GM23338 (cell line): ENCODE measurements at regions not wholly inside any gene's neighbourhood (a gene's known extent, or its start where the extent isn't known, plus 50 kb on each side); places are given as distances from the start of the nearest gene placed in this dataset.

Experiments used
- ATAC-seq: fragments of 200-7000 bp; cut with Tn5 transposase; 3 replicates; pipeline ENCODE4 v1.9.1; 2020
- DNase-seq: peaks from one replicate; pipeline ENCODE4 v3.0.0-alpha.2; 2015; ENCODE audit warnings: low spot score
- H2AFZ ChIP-seq: fragments of 200-600 bp; sonication (generic); 2 replicates; pipeline ENCODE4 v1.8.0; 2016; ENCODE audit warnings: antibody characterized with exemption, mild to moderate bottlenecking, moderate library complexity
- H3F3A ChIP-seq: fragments of 200-600 bp; sonication (generic); replicated peaks from 2 replicates; pipeline ENCODE4 v1.8.0; 2017; ENCODE audit warnings: antibody characterized with exemption, mixed run types, low read depth
- H3K27ac ChIP-seq: fragments of 200-600 bp; sonication (generic); 2 replicates; pipeline ENCODE4 v1.6.1; 2016; ENCODE audit warnings: low read depth
- H3K27me3 ChIP-seq: fragments of 200-600 bp; sonication (generic); 2 replicates; pipeline ENCODE4 v1.8.0; 2016; ENCODE audit warnings: mild to moderate bottlenecking, mixed run types, moderate library complexity; ENCODE audit not compliant: insufficient read depth
- H3K36me3 ChIP-seq: fragments of 200-600 bp; sonication (generic); 2 replicates; pipeline ENCODE4 v1.8.0; 2016; ENCODE audit warnings: mild to moderate bottlenecking; ENCODE audit not compliant: insufficient read depth
- H3K4me1 ChIP-seq: fragments of 200-600 bp; sonication (generic); 2 replicates; pipeline ENCODE4 v1.8.0; 2016; ENCODE audit warnings: mild to moderate bottlenecking, moderate library complexity; ENCODE audit not compliant: insufficient read depth
- H3K4me2 ChIP-seq: fragments of 200-600 bp; sonication (generic); 2 replicates; pipeline ENCODE4 v1.7.1; 2017; ENCODE audit warnings: mixed run types
- H3K4me3 ChIP-seq: fragments of 200-600 bp; sonication (generic); 2 replicates; pipeline ENCODE4 v1.6.1; 2016; ENCODE audit warnings: mixed run types
- H3K79me2 ChIP-seq: fragments of 200-600 bp; sonication (generic); replicated peaks from 2 replicates; pipeline ENCODE4 v1.8.0; 2017; ENCODE audit warnings: mild to moderate bottlenecking; ENCODE audit not compliant: insufficient read depth
- H3K9me2 ChIP-seq: fragments of 200-600 bp; sonication (generic); 2 replicates; pipeline ENCODE4 v1.8.0; 2017; ENCODE audit not compliant: insufficient read depth
- H4K20me1 ChIP-seq: fragments of 200-600 bp; sonication (generic); replicated peaks from 2 replicates; pipeline ENCODE4 v1.8.0; 2017; ENCODE audit warnings: mild to moderate bottlenecking; ENCODE audit not compliant: insufficient read depth
- H3K27ac Mint-ChIP-seq: 2 replicates; pipeline ENCODE4 v1.8.0; 2020; ENCODE audit warnings: inconsistent platforms, mild to moderate bottlenecking, moderate library complexity, mixed read lengths
- H3K27me3 Mint-ChIP-seq: 3 replicates; pipeline ENCODE4 v1.8.0; 2022; ENCODE audit warnings: low read depth, mild to moderate bottlenecking, moderate library complexity, mixed read lengths, inconsistent platforms; ENCODE audit not compliant: insufficient read depth, poor library complexity
- H3K36me3 Mint-ChIP-seq: 3 replicates; pipeline ENCODE4 v1.8.0; 2021; ENCODE audit warnings: low read depth, mild to moderate bottlenecking, inconsistent platforms, moderate library complexity, mixed read lengths
- H3K4me1 Mint-ChIP-seq: 3 replicates; pipeline ENCODE4 v1.8.0; 2020; ENCODE audit warnings: mild to moderate bottlenecking, inconsistent platforms, mixed read lengths
- H3K4me3 Mint-ChIP-seq: 3 replicates; pipeline ENCODE4 v1.8.0; 2021; ENCODE audit warnings: moderate library complexity, mild to moderate bottlenecking, inconsistent platforms, mixed read lengths
- H3K9me3 Mint-ChIP-seq: 3 replicates; pipeline ENCODE4 v1.8.0; 2020; ENCODE audit warnings: moderate library complexity, mild to moderate bottlenecking, inconsistent platforms, mixed read lengths
- CREB1 ChIP-seq: fragments of 250-450 bp; sonication (Bioruptor Pico); IDR thresholded peaks from 2 replicates; pipeline ENCODE4 v1.5.0; 2020; ENCODE audit warnings: low read depth, mild to moderate bottlenecking, moderate library complexity
- EZH2 ChIP-seq: fragments of 200-600 bp; sonication (generic); IDR thresholded peaks from one replicate; pipeline ENCODE4 v1.8.0; 2017; ENCODE audit warnings: antibody characterized with exemption, mild to moderate bottlenecking, low read depth; ENCODE audit not compliant: unreplicated experiment
- EZH2phosphoT487 ChIP-seq: fragments of 200-600 bp; sonication (generic); IDR thresholded peaks from one replicate; pipeline ENCODE4 v1.8.1; 2018; ENCODE audit warnings: antibody characterized with exemption; ENCODE audit not compliant: unreplicated experiment
- JUNB ChIP-seq: IDR thresholded peaks from one replicate; pipeline ENCODE4 v1.6.1; 2016; ENCODE audit warnings: antibody characterized with exemption; ENCODE audit not compliant: unreplicated experiment
- NANOG ChIP-seq: IDR thresholded peaks from 2 replicates; pipeline ENCODE4 v1.6.1; 2016; ENCODE audit warnings: antibody characterized with exemption, borderline replicate concordance
- POLR2AphosphoS5 ChIP-seq: IDR thresholded peaks from 2 replicates; pipeline ENCODE4 v1.6.1; 2016; ENCODE audit warnings: antibody characterized with exemption, low read depth
- STAT1 ChIP-seq: IDR thresholded peaks from one replicate; pipeline ENCODE4 v1.6.1; 2016; ENCODE audit warnings: antibody characterized with exemption; ENCODE audit not compliant: unreplicated experiment
- ZNF114 ChIP-seq: fragments of 250-450 bp; sonication (Bioruptor Pico); IDR thresholded peaks from 2 replicates; pipeline ENCODE4 v1.5.0; 2020; ENCODE audit warnings: mild to moderate bottlenecking, moderate library complexity
- ZNF331 ChIP-seq: fragments of 250-450 bp; sonication (Bioruptor Pico); IDR thresholded peaks from 2 replicates; pipeline ENCODE4 v1.5.0; 2020; ENCODE audit warnings: low read depth, mild to moderate bottlenecking, moderate library complexity
- TF ChIP-seq, protein P1 (sequence below), 2 experiments: fragments of 200-600 bp in 1 of 2; sonication (generic) in 1 of 2; conservative IDR thresholded peaks; 2 replicates each; pipeline versions ENCODE4 v1.5.1 to v1.6.1; 2016 to 2017; ENCODE audit warnings: antibody characterized with exemption in 2 of 2, low read depth in 2 of 2, mild to moderate bottlenecking in 2 of 2, moderate library complexity in 1 of 2
- TF ChIP-seq, protein P2 (sequence below): fragments of 250-450 bp; sonication (Bioruptor Pico); IDR thresholded peaks from 2 replicates; pipeline ENCODE4 v1.5.0; 2020; ENCODE audit warnings: mild to moderate bottlenecking, moderate library complexity
- TF ChIP-seq, protein P3 (sequence below): IDR thresholded peaks from one replicate; pipeline ENCODE4 v1.6.1; 2018; ENCODE audit warnings: antibody characterized with exemption; ENCODE audit not compliant: unreplicated experiment
- TF ChIP-seq, protein P4 (sequence below): IDR thresholded peaks from 2 replicates; pipeline ENCODE4 v1.6.1; 2016; ENCODE audit warnings: antibody characterized with exemption

DNA sequence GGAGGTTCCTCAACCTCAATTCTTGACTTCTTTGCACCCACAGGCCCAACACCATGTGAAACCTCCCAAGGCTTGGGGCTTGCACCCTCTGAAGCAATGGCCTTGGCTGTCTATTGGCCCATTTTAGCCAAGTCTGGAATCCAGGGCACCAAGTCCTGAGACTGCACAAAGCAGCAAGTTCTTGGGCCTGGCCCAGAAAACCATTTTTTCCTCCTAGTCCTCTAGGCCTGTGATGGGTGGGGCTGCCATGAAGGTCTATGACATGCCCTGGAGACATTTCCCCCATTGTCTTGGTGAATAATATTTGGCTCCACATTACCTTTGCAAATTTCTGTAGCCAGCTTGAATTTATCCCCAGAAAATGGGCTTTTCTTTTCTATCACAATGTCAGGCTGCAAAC lies 849.6 kb upstream of the MANEA start:
- TF ChIP-seq EZH2 = no peak
- no peak for TF ChIP-seq NANOG
- no peak for TF ChIP-seq ZNF331 (CRISPR knock-in tag)
- no peak for TF ChIP-seq POLR2AphosphoS5
- no peak for TF ChIP-seq EZH2phosphoT487
- TF ChIP-seq, protein P1, sequence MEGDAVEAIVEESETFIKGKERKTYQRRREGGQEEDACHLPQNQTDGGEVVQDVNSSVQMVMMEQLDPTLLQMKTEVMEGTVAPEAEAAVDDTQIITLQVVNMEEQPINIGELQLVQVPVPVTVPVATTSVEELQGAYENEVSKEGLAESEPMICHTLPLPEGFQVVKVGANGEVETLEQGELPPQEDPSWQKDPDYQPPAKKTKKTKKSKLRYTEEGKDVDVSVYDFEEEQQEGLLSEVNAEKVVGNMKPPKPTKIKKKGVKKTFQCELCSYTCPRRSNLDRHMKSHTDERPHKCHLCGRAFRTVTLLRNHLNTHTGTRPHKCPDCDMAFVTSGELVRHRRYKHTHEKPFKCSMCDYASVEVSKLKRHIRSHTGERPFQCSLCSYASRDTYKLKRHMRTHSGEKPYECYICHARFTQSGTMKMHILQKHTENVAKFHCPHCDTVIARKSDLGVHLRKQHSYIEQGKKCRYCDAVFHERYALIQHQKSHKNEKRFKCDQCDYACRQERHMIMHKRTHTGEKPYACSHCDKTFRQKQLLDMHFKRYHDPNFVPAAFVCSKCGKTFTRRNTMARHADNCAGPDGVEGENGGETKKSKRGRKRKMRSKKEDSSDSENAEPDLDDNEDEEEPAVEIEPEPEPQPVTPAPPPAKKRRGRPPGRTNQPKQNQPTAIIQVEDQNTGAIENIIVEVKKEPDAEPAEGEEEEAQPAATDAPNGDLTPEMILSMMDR (conservative IDR thresholded peaks at IDR 0.05; ENCODE audit: low read depth in 2 of 2) = no peak
- TF ChIP-seq STAT1 = no peak
- TF ChIP-seq, protein P2, sequence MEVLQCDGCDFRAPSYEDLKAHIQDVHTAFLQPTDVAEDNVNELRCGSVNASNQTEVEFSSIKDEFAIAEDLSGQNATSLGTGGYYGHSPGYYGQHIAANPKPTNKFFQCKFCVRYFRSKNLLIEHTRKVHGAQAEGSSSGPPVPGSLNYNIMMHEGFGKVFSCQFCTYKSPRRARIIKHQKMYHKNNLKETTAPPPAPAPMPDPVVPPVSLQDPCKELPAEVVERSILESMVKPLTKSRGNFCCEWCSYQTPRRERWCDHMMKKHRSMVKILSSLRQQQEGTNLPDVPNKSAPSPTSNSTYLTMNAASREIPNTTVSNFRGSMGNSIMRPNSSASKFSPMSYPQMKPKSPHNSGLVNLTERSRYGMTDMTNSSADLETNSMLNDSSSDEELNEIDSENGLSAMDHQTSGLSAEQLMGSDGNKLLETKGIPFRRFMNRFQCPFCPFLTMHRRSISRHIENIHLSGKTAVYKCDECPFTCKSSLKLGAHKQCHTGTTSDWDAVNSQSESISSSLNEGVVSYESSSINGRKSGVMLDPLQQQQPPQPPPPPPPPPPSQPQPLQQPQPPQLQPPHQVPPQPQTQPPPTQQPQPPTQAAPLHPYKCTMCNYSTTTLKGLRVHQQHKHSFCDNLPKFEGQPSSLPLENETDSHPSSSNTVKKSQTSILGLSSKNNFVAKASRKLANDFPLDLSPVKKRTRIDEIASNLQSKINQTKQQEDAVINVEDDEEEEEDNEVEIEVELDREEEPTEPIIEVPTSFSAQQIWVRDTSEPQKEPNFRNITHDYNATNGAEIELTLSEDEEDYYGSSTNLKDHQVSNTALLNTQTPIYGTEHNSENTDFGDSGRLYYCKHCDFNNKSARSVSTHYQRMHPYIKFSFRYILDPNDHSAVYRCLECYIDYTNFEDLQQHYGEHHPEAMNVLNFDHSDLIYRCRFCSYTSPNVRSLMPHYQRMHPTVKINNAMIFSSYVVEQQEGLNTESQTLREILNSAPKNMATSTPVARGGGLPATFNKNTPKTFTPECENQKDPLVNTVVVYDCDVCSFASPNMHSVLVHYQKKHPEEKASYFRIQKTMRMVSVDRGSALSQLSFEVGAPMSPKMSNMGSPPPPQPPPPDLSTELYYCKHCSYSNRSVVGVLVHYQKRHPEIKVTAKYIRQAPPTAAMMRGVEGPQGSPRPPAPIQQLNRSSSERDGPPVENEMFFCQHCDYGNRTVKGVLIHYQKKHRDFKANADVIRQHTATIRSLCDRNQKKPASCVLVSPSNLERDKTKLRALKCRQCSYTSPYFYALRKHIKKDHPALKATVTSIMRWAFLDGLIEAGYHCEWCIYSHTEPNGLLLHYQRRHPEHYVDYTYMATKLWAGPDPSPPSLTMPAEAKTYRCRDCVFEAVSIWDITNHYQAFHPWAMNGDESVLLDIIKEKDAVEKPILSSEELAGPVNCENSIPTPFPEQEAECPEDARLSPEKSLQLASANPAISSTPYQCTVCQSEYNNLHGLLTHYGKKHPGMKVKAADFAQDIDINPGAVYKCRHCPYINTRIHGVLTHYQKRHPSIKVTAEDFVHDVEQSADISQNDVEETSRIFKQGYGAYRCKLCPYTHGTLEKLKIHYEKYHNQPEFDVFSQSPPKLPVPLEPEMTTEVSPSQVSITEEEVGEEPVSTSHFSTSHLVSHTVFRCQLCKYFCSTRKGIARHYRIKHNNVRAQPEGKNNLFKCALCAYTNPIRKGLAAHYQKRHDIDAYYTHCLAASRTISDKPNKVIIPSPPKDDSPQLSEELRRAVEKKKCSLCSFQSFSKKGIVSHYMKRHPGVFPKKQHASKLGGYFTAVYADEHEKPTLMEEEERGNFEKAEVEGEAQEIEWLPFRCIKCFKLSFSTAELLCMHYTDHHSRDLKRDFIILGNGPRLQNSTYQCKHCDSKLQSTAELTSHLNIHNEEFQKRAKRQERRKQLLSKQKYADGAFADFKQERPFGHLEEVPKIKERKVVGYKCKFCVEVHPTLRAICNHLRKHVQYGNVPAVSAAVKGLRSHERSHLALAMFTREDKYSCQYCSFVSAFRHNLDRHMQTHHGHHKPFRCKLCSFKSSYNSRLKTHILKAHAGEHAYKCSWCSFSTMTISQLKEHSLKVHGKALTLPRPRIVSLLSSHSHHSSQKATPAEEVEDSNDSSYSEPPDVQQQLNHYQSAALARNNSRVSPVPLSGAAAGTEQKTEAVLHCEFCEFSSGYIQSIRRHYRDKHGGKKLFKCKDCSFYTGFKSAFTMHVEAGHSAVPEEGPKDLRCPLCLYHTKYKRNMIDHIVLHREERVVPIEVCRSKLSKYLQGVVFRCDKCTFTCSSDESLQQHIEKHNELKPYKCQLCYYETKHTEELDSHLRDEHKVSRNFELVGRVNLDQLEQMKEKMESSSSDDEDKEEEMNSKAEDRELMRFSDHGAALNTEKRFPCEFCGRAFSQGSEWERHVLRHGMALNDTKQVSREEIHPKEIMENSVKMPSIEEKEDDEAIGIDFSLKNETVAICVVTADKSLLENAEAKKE (CRISPR knock-in tag) = no peak
- TF ChIP-seq, protein P3, sequence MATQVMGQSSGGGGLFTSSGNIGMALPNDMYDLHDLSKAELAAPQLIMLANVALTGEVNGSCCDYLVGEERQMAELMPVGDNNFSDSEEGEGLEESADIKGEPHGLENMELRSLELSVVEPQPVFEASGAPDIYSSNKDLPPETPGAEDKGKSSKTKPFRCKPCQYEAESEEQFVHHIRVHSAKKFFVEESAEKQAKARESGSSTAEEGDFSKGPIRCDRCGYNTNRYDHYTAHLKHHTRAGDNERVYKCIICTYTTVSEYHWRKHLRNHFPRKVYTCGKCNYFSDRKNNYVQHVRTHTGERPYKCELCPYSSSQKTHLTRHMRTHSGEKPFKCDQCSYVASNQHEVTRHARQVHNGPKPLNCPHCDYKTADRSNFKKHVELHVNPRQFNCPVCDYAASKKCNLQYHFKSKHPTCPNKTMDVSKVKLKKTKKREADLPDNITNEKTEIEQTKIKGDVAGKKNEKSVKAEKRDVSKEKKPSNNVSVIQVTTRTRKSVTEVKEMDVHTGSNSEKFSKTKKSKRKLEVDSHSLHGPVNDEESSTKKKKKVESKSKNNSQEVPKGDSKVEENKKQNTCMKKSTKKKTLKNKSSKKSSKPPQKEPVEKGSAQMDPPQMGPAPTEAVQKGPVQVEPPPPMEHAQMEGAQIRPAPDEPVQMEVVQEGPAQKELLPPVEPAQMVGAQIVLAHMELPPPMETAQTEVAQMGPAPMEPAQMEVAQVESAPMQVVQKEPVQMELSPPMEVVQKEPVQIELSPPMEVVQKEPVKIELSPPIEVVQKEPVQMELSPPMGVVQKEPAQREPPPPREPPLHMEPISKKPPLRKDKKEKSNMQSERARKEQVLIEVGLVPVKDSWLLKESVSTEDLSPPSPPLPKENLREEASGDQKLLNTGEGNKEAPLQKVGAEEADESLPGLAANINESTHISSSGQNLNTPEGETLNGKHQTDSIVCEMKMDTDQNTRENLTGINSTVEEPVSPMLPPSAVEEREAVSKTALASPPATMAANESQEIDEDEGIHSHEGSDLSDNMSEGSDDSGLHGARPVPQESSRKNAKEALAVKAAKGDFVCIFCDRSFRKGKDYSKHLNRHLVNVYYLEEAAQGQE = no peak
- TF ChIP-seq JUNB = no peak
- no peak for TF ChIP-seq ZNF114
- TF ChIP-seq CREB1 (CRISPR knock-in tag) = no peak
- TF ChIP-seq, protein P4, sequence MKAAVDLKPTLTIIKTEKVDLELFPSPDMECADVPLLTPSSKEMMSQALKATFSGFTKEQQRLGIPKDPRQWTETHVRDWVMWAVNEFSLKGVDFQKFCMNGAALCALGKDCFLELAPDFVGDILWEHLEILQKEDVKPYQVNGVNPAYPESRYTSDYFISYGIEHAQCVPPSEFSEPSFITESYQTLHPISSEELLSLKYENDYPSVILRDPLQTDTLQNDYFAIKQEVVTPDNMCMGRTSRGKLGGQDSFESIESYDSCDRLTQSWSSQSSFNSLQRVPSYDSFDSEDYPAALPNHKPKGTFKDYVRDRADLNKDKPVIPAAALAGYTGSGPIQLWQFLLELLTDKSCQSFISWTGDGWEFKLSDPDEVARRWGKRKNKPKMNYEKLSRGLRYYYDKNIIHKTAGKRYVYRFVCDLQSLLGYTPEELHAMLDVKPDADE = no peak
- no peak overlapping the region for H2AFZ ChIP-seq
- H3K79me2 ChIP-seq = no peaks in the 10 kb centered on the region
- ATAC-seq (no peak), DNase-seq (no peak)
- no peak overlapping the region for H3K4me2 ChIP-seq
- H3K27ac ChIP-seq = no peak overlapping the region
- H3F3A ChIP-seq = no peaks in the 10 kb centered on the region
- H3K4me3 Mint-ChIP-seq = no peak overlapping the region
- H3K27me3 Mint-ChIP-seq = peaks cover 4% of the 10 kb centered on the region
- no peaks in the 10 kb centered on the region for H3K9me2 ChIP-seq
- H3K4me3 ChIP-seq = no peak overlapping the region
- peaks cover 38% of the 10 kb centered on the region for H3K9me3 Mint-ChIP-seq
- no peaks in the 10 kb centered on the region for H3K4me1 ChIP-seq
- no peaks in the 10 kb centered on the region for H3K4me1 Mint-ChIP-seq
- no peaks in the 10 kb centered on the region for H3K27me3 ChIP-seq
- no peak overlapping the region for H3K27ac Mint-ChIP-seq
- peaks cover 13% of the 10 kb centered on the region; the same call in 2 of the 3 replicates for H3K36me3 Mint-ChIP-seq
- H4K20me1 ChIP-seq = no peaks in the 10 kb centered on the region
- H3K36me3 ChIP-seq = peaks cover 3% of the 10 kb centered on the region; the same call in 1 of the 2 replicates
